ENCODE measurements at regions not wholly inside any gene's neighbourhood (a gene's known extent, or its start where the extent isn't known, plus 50 kb on each side); places are given as distances from the start of the nearest gene placed in this dataset.
"Not testable (repeated sequence)": the region's sequence is repeated elsewhere in the genome, so short reads cannot be mapped to it uniquely, and the experiment has no call there.

- DNase-seq, result no peak
Measured at GRCh38 chr19:28329429-28329828, 883.5 kb downstream of the UQCRFS1 start.

- no peak for DNase-seq
Measured at GRCh38 chr19:28327905-28328304, 885.0 kb downstream of the UQCRFS1 start.

- no peak for DNase-seq
Measured at GRCh38 chr19:28326746-28327145, 886.2 kb downstream of the UQCRFS1 start.

GRCh38 chr19:28324275-28325060, 888.5 kb downstream of the UQCRFS1 start:
- no peak for DNase-seq

GRCh38 chr19:28322945-28323344, 890.0 kb downstream of the UQCRFS1 start:
- DNase-seq, result no peak

- DNase-seq, result no peak
Measured at GRCh38 chr19:28322491-28322890, 890.5 kb downstream of the UQCRFS1 start.

GRCh38 chr19:28319918-28320317, 893.0 kb downstream of the UQCRFS1 start:
- DNase-seq, result no peak

- DNase-seq, result no peak
Measured at GRCh38 chr19:28319227-28319626, 893.7 kb downstream of the UQCRFS1 start.

GRCh38 chr19:28318469-28319179, 894.3 kb downstream of the UQCRFS1 start:
- no peak for DNase-seq

GRCh38 chr19:28316464-28316863, 896.5 kb downstream of the UQCRFS1 start:
- DNase-seq, result no peak

- DNase-seq, result no peak
Measured at GRCh38 chr19:28314756-28315155, 898.2 kb downstream of the UQCRFS1 start.

- no peak for DNase-seq
Measured at GRCh38 chr19:28314287-28314686, 898.7 kb downstream of the UQCRFS1 start.

GRCh38 chr19:28313633-28314032, 899.3 kb downstream of the UQCRFS1 start:
- no peak for DNase-seq

- no peak for DNase-seq
Measured at GRCh38 chr19:28312269-28312668, 900.7 kb downstream of the UQCRFS1 start.

GRCh38 chr19:28310829-28311228, 902.1 kb downstream of the UQCRFS1 start:
- not testable (repeated sequence) for DNase-seq

GRCh38 chr19:28309070-28309469, 903.9 kb downstream of the UQCRFS1 start:
- DNase-seq, result no peak

- no peak for DNase-seq
Measured at GRCh38 chr19:28307963-28308362, 905.0 kb downstream of the UQCRFS1 start.

GRCh38 chr19:28307487-28307886, 905.5 kb downstream of the UQCRFS1 start:
- DNase-seq, result no peak

- DNase-seq, result no peak
Measured at GRCh38 chr19:28305513-28305912, 907.4 kb downstream of the UQCRFS1 start.

- no peak for DNase-seq
Measured at GRCh38 chr19:28303502-28303901, 909.4 kb downstream of the UQCRFS1 start.

GRCh38 chr19:28301961-28302360, 911.0 kb downstream of the UQCRFS1 start:
- DNase-seq, result no peak

GRCh38 chr19:28301463-28301862, 911.5 kb downstream of the UQCRFS1 start:
- no peak for DNase-seq

GRCh38 chr19:28299649-28300048, 913.3 kb downstream of the UQCRFS1 start:
- no peak for DNase-seq

- DNase-seq, result no peak
Measured at GRCh38 chr19:28297586-28298157, 915.3 kb downstream of the UQCRFS1 start.
